ENCODE measurements at regions not wholly inside any gene's neighbourhood (a gene's known extent, or its start where the extent isn't known, plus 50 kb on each side); places are given as distances from the start of the nearest gene placed in this dataset.

GRCh38 chr14:97747316-97747715, 950.1 kb downstream of the VRK1 start:
- H3K27ac ChIP-seq = no peak overlapping the region
- TF ChIP-seq, protein P1, sequence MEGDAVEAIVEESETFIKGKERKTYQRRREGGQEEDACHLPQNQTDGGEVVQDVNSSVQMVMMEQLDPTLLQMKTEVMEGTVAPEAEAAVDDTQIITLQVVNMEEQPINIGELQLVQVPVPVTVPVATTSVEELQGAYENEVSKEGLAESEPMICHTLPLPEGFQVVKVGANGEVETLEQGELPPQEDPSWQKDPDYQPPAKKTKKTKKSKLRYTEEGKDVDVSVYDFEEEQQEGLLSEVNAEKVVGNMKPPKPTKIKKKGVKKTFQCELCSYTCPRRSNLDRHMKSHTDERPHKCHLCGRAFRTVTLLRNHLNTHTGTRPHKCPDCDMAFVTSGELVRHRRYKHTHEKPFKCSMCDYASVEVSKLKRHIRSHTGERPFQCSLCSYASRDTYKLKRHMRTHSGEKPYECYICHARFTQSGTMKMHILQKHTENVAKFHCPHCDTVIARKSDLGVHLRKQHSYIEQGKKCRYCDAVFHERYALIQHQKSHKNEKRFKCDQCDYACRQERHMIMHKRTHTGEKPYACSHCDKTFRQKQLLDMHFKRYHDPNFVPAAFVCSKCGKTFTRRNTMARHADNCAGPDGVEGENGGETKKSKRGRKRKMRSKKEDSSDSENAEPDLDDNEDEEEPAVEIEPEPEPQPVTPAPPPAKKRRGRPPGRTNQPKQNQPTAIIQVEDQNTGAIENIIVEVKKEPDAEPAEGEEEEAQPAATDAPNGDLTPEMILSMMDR (IDR thresholded peaks at IDR 0.05) = no peak
- TF ChIP-seq ZFX (IDR thresholded peaks at IDR 0.05; ENCODE audit: borderline replicate concordance) = no peak

GRCh38 chr14:97748616-97749015, 951.4 kb downstream of the VRK1 start:
- TF ChIP-seq ZFX (IDR thresholded peaks at IDR 0.05; ENCODE audit: borderline replicate concordance) = no peak
- TF ChIP-seq, protein P1 (IDR thresholded peaks at IDR 0.05) = no peak
- H3K27ac ChIP-seq = no peak overlapping the region

DNA sequence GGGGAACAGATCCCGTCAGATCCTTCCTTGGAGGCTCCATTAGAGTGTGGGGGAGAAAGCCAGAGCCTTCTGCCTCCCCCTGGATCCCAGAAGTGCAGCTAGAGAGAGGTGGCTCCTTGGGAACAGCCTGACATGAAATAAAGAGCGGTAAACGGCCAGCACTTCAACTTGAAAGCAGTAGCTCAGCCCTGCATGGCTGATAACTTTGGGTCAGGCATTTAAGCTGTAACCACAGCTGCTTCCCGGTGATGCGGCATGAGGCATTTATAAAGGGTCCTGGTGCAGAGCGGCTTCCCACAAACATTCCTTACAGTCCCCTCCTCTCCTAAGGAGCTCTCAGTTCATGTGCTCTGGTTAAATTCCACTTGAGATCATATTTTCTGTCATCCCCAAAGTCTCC, 960.3 kb downstream of the VRK1 start:
- no peak overlapping the region for H3K27ac ChIP-seq
- TF ChIP-seq, protein P1 (IDR thresholded peaks at IDR 0.05) = no peak
- TF ChIP-seq ZFX (IDR thresholded peaks at IDR 0.05; ENCODE audit: borderline replicate concordance) = no peak

GRCh38 chr14:97760050-97760449, 962.9 kb downstream of the VRK1 start:
- TF ChIP-seq, protein P1 (IDR thresholded peaks at IDR 0.05) = no peak
- no peak for TF ChIP-seq ZFX (IDR thresholded peaks at IDR 0.05; ENCODE audit: borderline replicate concordance)

GRCh38 chr14:97762386-97762785, 965.2 kb downstream of the VRK1 start:
- H3K27ac ChIP-seq = no peak overlapping the region
- TF ChIP-seq ZFX (IDR thresholded peaks at IDR 0.05; ENCODE audit: borderline replicate concordance) = no peak
- TF ChIP-seq, protein P1 (IDR thresholded peaks at IDR 0.05) = no peak

More at GRCh38 chr14:97760050-97760449, 962.9 kb downstream of the VRK1 start:
- H3K27ac ChIP-seq = no peak overlapping the region

DNA sequence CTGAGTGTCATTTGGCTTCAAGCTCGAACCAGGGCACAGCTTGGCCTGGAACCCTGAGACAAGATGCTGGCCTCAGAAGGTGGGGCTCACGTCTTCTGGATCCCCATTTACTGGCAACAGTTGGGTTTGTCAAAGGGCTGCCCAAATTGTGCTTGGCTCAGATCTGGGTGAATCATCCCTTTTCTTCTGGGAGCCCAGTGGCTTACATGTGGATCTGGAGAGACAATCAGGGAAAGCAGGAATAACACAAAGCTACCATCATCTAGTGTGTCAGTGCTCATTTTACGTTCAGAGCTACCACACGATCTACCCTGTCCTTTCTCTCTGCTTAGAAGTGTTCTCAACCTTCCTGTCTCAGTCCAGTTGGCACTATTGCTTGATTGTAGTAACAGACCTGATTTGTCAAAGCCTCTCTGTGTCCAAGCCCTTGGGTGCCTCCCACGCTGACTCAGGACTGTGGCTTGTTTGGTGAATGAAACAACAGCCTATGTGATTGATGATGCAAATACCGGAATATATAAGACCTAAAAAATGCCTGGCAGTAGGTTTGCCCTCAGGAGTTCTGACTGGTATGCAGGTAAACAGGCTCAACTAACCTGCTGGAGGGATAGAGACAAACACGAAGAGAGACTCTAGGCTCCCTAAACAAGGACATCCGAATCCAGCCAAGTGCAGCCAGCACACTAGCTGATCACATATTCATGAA, 974.3 kb downstream of the VRK1 start:
- H3K27ac ChIP-seq = no peak overlapping the region
- TF ChIP-seq ZFX (IDR thresholded peaks at IDR 0.05; ENCODE audit: borderline replicate concordance) = no peak
- TF ChIP-seq, protein P1 (IDR thresholded peaks at IDR 0.05) = no peak

GRCh38 chr14:97773598-97773997, 976.4 kb downstream of the VRK1 start:
- no peak overlapping the region for H3K27ac ChIP-seq
- no peak for TF ChIP-seq ZFX (IDR thresholded peaks at IDR 0.05; ENCODE audit: borderline replicate concordance)
- TF ChIP-seq, protein P1 (IDR thresholded peaks at IDR 0.05) = no peak
